Activated naive CD8-positive, alpha-beta T cell treated with anti-CD3 and anti-CD28 coated beads for 36 hours (primary cell): ENCODE measurements at regions not wholly inside any gene's neighbourhood (a gene's known extent, or its start where the extent isn't known, plus 50 kb on each side); places are given as distances from the start of the nearest gene placed in this dataset.

Experiments
- DNase-seq: peaks from one replicate; pipeline ENCODE4 v3.0.0; 2021
- H3K27ac Mint-ChIP-seq: one replicate; pipeline ENCODE4 v1.8.0; 2022; ENCODE audit warnings: mild to moderate bottlenecking, moderate library complexity, mixed read lengths
- H3K27me3 Mint-ChIP-seq: one replicate; pipeline ENCODE4 v1.8.0; 2022; ENCODE audit warnings: mild to moderate bottlenecking, mixed read lengths
- H3K36me3 Mint-ChIP-seq: one replicate; pipeline ENCODE4 v1.8.0; 2021; ENCODE audit warnings: mild to moderate bottlenecking, mixed read lengths
- H3K4me1 Mint-ChIP-seq: one replicate; pipeline ENCODE4 v1.8.0; 2021; ENCODE audit warnings: mixed read lengths
- H3K4me3 Mint-ChIP-seq: one replicate; pipeline ENCODE4 v1.8.0; 2022; ENCODE audit warnings: mild to moderate bottlenecking, moderate library complexity, mixed read lengths
- H3K9me3 Mint-ChIP-seq: one replicate; pipeline ENCODE4 v1.8.0; 2022; ENCODE audit warnings: mixed read lengths

DNA sequence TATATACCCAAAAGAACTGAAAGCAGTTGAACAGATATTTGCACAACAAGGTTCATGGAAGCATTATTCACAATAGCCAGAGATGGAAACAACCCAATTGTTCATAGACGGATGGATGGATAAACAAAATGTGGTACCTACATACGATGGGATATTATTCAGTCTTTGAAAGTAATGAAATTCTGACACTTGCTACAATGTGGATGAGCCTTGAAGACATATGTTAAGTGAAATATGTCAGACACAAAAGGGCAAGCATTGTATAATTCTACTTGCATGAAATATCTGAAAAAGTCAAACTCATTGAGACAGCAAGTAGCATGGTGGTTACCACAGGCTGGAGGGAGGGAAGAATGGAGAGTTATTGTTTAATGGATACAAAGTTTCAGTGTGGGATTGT, 696.1 kb downstream of the MATN1 start:
- Mint-ChIP-seq H3K27me3 (peaks cover 54% of the 10 kb centered on the region), H3K27ac (no peak overlapping the region), H3K9me3 (no peaks in the 10 kb centered on the region), H3K4me3 (no peak overlapping the region), H3K4me1 (no peaks in the 10 kb centered on the region), H3K36me3 (no peaks in the 10 kb centered on the region)
- DNase-seq: no peak

- Mint-ChIP-seq H3K27ac (no peak overlapping the region), H3K36me3 (no peaks in the 10 kb centered on the region), H3K9me3 (no peaks in the 10 kb centered on the region), H3K4me1 (no peaks in the 10 kb centered on the region), H3K4me3 (no peak overlapping the region), H3K27me3 (peaks cover 64% of the 10 kb centered on the region)
- no peak for DNase-seq
Measured at GRCh38 chr1:30024411-30025195, 698.8 kb downstream of the MATN1 start.

DNA sequence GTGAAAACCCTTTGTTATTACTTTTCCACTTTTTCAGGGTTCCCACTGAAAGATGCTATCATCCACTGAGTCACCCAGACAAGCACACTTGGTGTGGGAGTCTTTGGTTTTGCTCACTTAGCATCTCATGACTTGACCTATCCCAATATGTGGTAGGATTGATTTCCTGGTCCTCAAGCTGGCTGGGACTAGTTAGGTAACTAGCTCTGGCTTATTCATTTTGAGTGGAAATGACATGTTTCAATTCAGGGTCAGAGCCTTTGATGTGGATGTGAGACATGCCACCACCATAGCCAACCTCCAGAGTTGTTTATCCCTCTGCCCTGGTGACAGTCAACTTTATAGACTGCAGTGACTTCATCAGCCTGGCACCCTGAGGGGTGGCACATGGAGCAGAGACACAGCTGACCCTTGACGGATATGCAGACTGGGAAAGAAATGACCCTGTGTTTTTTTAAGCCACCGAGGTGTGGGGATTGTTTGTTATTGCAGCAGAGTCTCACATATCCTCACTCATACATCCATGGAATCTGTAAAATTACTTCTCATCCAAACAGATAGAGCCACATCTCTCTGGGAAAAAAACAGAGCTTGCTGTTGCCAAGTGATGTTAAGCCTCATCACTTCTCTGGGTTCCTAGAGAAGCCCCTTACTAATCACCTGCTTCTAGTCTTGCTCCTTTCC, 699.9 kb downstream of the MATN1 start:
- H3K36me3 Mint-ChIP-seq: no peaks in the 10 kb centered on the region
- H3K27me3 Mint-ChIP-seq: peaks cover 59% of the 10 kb centered on the region
- no peak overlapping the region for H3K4me3 Mint-ChIP-seq
- DNase-seq: no peak
- no peak overlapping the region for H3K27ac Mint-ChIP-seq
- peaks cover 3% of the 10 kb centered on the region for H3K9me3 Mint-ChIP-seq
- no peaks in the 10 kb centered on the region for H3K4me1 Mint-ChIP-seq

DNA sequence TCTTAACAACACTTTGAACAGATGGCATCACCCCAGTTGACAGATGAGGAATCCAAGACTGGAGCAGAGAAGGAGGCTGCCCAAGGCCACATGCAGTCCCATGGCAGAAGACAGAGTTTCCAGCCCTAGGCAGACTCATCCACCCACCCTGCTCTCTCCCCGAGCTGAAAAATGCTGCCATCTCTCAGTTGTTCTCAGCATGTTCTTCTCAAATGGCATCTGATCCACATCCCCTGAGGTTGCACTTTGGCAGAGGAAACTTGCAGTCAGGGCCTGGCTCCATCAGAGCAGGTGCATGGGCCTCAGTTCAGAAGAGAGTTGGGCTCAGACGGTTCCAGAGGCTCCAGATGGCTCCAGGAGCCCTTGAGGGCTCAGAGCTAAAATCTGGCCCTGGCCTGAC, 709.4 kb downstream of the MATN1 start:
- Mint-ChIP-seq H3K27me3 (no peaks in the 10 kb centered on the region), H3K4me3 (no peak overlapping the region), H3K4me1 (no peaks in the 10 kb centered on the region), H3K36me3 (no peaks in the 10 kb centered on the region), H3K27ac (no peak overlapping the region), H3K9me3 (peaks cover 14% of the 10 kb centered on the region)
- no peak for DNase-seq

DNA sequence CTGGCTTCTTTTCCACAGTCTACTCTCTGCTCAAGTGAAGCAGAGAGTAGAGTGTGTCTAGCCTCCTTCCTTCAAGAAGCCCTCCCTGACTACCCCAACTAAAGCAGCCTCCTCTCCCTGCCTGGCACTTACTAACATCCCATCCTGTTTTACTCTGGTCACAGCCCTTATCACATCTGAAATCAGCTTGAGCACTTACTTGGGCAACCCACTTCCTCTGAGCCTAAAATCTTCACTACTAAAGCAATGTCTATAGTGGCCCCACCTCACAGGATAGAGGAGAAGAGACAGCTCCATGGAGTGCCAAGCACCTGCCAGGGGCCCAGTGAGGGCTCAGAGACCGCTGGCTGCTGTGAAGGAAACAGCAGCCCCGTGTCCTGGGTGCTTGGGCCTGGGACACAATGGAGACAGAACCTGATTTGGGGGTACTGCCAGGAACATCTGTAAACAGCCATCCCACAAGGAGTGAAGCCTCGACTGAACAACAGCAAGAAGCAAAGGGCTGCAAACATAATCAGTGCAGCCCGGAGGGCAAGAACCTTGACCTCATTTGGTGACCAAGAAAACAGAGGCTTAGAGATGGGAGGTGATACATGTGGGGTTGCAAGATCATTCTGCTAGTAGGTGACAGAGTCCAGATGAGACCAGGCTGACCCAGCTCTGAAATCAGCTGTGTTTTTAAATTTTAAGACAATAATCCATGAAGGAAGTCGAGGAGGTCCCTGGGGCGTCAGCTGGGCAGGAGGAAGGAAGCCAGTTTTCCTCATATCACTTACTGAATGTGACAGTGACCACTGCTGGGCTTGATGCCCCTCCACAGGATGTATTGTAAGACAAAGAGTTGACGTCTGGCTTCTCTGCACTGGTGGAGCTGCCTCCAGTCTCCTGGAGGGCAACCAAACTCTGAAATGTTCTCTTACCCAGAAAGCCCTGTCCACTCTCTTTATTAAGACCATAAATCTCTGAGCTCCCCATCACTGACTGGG, 710.6 kb downstream of the MATN1 start:
- Mint-ChIP-seq H3K27ac (no peak overlapping the region), H3K9me3 (peaks cover 5% of the 10 kb centered on the region), H3K4me1 (no peaks in the 10 kb centered on the region)

DNA sequence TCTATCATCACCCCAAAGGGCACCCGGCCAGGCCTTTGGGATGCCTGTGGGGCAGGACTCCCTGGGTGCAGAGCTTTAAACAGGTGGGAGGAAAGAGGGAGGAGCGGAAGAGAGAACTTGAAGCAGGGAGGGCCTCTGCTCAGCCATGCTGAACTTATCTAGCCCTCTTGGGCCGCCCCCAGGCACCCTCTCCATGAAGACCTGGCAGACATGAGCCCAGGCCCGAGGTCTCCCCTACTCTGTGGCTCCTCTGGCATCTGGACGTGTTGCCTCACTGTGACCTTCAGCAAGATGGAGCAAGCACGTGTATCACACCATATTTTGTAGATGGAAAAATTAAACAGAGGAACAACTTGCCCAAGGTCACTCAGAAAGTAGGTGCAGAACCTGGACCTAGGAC, 711.4 kb downstream of the MATN1 start:
- H3K36me3 Mint-ChIP-seq: no peaks in the 10 kb centered on the region
- H3K9me3 Mint-ChIP-seq: peaks cover 2% of the 10 kb centered on the region
- no peak for DNase-seq
- H3K4me3 Mint-ChIP-seq: no peak overlapping the region
- H3K27ac Mint-ChIP-seq: no peak overlapping the region
- H3K4me1 Mint-ChIP-seq: no peaks in the 10 kb centered on the region
- peaks cover 5% of the 10 kb centered on the region for H3K27me3 Mint-ChIP-seq

More for the DNA sequence above, 710.6 kb downstream of the MATN1 start:
- Mint-ChIP-seq H3K36me3 (no peaks in the 10 kb centered on the region), H3K27me3 (peaks cover 5% of the 10 kb centered on the region), H3K4me3 (no peak overlapping the region)
- no peak for DNase-seq

DNA sequence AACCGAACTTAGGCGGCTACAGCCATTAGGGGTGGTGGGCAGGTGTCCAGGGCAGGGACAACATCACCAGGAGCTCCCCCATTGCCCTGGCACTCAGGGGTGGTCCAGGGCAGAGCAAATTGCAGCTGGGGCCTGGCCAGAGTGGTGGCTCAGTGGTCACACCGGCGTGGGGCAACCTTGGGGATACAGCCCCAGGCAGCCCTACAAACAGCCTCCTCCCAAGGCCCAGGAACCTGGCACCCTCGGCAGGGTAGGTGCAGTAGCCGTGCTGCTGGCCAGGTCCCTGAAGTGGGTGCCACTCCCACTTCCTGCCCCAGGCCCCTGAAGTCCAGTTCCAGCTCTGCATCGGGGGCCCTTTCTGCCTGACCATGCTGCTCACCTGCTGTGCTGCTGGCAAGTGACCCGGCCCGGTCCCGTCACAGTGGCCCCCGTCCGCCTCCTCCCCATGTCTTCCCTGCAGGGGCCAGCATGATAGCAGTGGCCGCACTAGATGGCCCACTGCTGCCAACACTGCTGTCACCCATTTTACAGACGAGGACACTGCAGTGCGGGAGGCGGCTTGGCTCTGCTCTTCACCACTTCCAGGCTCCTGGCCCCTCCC, 712.8 kb downstream of the MATN1 start:
- Mint-ChIP-seq H3K27me3 (peaks cover 5% of the 10 kb centered on the region), H3K4me3 (no peak overlapping the region), H3K27ac (no peak overlapping the region), H3K4me1 (no peaks in the 10 kb centered on the region), H3K36me3 (no peaks in the 10 kb centered on the region), H3K9me3 (no peaks in the 10 kb centered on the region)
- no peak for DNase-seq

- H3K36me3 Mint-ChIP-seq: no peaks in the 10 kb centered on the region
Measured at GRCh38 chr1:30009720-30010119, 713.7 kb downstream of the MATN1 start.

GRCh38 chr1:30008998-30009657, 714.3 kb downstream of the MATN1 start:
- no peaks in the 10 kb centered on the region for H3K4me1 Mint-ChIP-seq
- no peak overlapping the region for H3K27ac Mint-ChIP-seq
- H3K27me3 Mint-ChIP-seq: peaks cover 5% of the 10 kb centered on the region
- H3K4me3 Mint-ChIP-seq: no peak overlapping the region
- H3K9me3 Mint-ChIP-seq: no peaks in the 10 kb centered on the region
- H3K36me3 Mint-ChIP-seq: no peaks in the 10 kb centered on the region
- no peak for DNase-seq

More at GRCh38 chr1:30009720-30010119, 713.7 kb downstream of the MATN1 start:
- Mint-ChIP-seq H3K4me3 (no peak overlapping the region), H3K4me1 (no peaks in the 10 kb centered on the region), H3K9me3 (no peaks in the 10 kb centered on the region), H3K27me3 (peaks cover 5% of the 10 kb centered on the region), H3K27ac (no peak overlapping the region)
- no peak for DNase-seq

DNA sequence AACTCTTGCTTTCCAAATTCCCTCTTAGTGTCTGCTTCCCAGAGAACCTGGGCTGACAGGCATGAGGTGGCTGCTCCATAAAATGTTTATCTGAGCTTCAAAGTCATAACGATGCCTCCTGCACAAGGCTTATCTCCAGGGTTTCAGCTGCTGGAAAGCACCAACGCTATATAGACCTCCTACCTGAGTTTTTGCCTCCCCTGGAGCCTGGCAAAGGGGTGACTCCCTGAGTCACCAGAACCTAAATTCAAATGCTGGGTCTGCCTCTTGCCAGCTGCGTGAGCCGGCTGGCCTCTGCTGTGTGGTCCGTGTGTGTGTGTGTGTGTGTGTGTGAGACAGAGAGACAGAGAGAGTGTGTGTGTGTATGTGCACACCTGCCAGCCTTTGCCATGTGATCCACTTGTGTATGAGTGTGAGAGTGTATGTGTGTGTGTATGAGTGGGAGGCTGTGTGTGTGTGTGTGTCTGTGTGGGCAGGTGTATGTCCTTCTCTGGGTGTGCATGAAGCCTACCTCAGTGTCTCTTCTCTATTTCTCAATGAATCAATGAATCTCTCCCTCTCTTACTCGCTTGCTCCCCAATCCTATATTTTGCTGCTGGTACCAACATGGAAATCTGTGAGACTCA, 714.9 kb downstream of the MATN1 start:
- no peak overlapping the region for H3K4me3 Mint-ChIP-seq
- no peaks in the 10 kb centered on the region for H3K4me1 Mint-ChIP-seq
- H3K27me3 Mint-ChIP-seq: peaks cover 5% of the 10 kb centered on the region
- H3K9me3 Mint-ChIP-seq: no peaks in the 10 kb centered on the region
- no peak for DNase-seq
- H3K36me3 Mint-ChIP-seq: no peaks in the 10 kb centered on the region
- no peak overlapping the region for H3K27ac Mint-ChIP-seq

DNA sequence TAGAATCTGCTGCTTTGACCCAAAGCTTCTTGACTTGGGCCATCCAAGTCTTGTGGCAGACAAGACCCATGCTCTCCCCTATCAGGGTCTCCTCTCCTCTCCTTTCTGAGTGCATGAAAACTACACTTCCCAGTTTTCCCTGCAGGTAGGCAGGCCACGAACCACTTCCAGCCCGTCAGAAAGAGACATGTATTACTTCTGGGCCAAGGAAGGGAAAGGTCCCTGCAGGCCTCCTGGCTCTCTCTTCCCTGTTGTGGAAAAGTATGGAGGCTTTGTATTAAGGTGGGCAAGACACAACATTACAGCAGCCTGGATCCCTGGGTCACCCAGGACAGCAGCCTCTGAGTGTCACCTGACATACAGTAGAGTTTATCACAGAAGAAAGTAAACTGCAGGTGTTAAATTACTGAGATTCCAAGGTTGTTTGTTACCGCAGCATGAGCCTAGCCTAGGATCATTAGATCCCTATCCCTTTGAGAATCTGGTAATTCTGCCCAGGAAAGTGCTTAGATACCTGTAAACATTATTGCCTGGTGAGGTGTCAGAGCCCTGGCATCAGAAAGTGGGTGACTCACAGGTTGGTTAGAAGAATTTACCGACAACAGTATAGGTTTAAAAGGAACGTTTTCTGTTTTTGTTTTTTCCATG, 717.3 kb downstream of the MATN1 start:
- H3K9me3 Mint-ChIP-seq: no peaks in the 10 kb centered on the region
- H3K27me3 Mint-ChIP-seq: peaks cover 5% of the 10 kb centered on the region
- H3K4me1 Mint-ChIP-seq: no peaks in the 10 kb centered on the region
- no peak overlapping the region for H3K4me3 Mint-ChIP-seq
- H3K27ac Mint-ChIP-seq: no peak overlapping the region
- no peaks in the 10 kb centered on the region for H3K36me3 Mint-ChIP-seq
- DNase-seq: no peak

- Mint-ChIP-seq H3K27ac (no peak overlapping the region), H3K27me3 (no peaks in the 10 kb centered on the region), H3K4me3 (no peak overlapping the region), H3K36me3 (no peaks in the 10 kb centered on the region), H3K4me1 (no peaks in the 10 kb centered on the region), H3K9me3 (no peaks in the 10 kb centered on the region)
- no peak for DNase-seq
Measured at GRCh38 chr1:30001732-30002039, 721.7 kb downstream of the MATN1 start.

GRCh38 chr1:30001011-30001731, 722.2 kb downstream of the MATN1 start:
- no peaks in the 10 kb centered on the region for H3K36me3 Mint-ChIP-seq
- no peaks in the 10 kb centered on the region for H3K27me3 Mint-ChIP-seq

More at GRCh38 chr1:30001011-30001731, 722.2 kb downstream of the MATN1 start:
- no peak for DNase-seq
- H3K4me3 Mint-ChIP-seq: no peak overlapping the region
- H3K9me3 Mint-ChIP-seq: no peaks in the 10 kb centered on the region
- H3K4me1 Mint-ChIP-seq: no peaks in the 10 kb centered on the region
- no peak overlapping the region for H3K27ac Mint-ChIP-seq
